HG02759 (cell line): ENCODE measurements at regions not wholly inside any gene's neighbourhood (a gene's known extent, or its start where the extent isn't known, plus 50 kb on each side); places are given as distances from the start of the nearest gene placed in this dataset.

Source experiments
- ATAC-seq: cut with Tn5 transposase; IDR thresholded peaks from one replicate; pipeline ENCODE4 v1.9.1; 2021; ENCODE audit warnings: mild to moderate bottlenecking, moderate library complexity; ENCODE audit not compliant: unreplicated experiment

DNA sequence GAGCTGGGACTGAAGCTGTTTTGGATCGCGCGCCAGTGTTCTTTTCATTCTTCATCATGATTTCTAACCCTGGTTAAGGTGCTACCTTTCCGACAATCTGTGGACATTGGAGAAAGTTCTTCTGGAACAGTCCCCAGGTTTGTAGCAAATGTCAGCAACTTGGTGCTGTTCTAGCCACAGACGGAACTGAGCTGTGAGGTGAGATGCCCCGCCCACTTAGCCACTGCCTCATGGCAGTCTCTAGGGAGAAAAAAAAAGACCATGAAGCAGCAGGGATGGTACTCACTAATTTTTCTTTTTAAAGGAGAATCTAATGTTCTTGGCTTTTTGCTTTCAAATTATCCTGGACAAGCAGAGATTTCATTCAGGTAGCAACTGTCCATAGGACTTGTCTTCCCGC lies 72.1 kb upstream of the STK32A start:
- ATAC-seq, result no peak

GRCh38 chr5:147167529-147167928 lies 67.3 kb upstream of the STK32A start:
- no peak for ATAC-seq

DNA sequence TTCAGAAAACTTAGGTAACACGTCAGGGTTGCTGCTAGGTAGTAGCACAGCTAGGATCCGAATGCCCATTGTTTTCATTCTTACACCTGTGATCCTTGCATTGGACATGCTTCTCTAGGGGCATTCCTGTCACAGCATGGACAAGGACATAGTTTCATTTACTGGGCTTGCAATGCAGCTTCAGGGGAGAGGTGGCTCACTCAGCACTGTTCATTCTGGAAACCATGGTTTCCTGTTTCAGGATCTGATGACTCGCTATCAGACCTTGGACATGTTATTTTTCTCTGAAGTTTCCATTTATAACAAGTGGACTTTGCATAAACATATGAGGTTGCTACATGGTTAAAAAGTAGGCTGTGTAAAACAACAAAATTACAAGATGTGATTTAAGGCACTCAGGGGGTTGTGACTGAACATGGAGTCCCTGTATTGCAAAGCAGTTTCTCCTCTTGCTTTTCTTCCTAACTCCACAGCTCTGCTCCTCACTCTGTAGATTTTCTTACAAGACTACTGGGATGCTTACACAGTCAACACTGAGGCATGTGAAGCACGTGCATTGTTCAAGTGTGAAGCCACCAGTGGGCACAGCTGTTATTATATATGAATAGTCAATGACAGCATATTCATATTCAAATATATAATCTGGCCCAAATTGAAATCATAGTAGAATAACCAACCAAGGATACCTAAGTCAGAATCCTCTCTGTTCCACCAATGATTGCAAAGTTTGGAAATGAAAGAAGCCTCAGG lies 66.1 kb upstream of the STK32A start:
- no peak for ATAC-seq

DNA sequence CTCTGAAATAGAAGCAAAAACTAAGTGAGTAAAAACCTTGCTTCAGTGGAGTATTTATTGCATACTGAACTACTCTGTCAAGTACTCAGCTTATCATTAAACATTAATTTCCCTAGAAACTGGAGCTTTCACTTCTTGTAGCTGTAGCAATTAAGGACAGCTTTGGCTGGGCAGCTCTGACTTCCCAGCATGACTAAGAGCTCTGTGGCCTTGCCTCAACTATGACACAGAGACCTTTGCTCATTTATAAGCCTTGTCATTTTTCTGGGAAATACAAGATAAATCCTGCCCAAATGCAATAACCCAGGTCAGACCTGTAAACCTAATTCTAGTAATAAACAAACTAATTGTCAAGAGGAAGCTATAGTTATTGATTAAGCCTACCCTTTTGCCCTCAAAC lies 65.4 kb upstream of the STK32A start:
- peak; percentile 68 for ATAC-seq

DNA sequence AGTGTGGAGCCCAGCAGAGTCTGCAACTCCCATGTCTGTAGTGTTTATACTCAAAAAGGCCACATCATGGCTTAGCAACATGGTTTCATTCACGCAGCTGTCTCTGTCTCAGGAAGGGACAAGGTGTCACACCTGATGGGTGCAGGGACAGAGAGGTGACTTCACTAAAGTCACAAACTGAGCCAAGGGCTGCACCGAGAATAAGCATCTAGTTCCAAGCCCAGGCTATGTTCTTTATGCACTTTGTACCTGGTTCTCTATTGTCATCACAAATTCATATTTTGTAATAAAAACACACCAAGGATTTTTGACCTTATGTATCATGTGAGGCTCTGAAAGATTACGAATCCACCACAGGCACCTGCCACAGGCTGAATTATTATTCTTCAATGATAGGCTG lies 64.9 kb upstream of the STK32A start:
- ATAC-seq, result peak; percentile 14

DNA sequence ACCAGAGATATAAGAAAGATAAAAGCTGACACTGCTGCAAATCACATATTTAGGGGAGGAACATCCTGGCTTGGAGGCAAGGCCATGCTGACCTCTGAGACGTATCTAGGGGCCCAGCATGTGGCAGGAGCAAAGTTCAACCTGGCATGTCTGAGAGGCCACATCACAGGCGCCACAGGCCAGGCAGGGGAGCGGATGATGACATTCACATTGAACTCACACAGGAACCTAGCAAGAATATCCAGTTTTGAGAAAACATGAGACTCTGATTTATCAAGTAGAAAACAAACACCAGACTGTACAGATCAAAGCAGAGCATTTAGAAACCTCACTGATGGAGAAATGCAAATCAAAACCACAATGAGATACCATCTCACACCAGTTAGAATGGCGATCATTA lies 64.2 kb upstream of the STK32A start:
- peak; percentile 65 for ATAC-seq

DNA sequence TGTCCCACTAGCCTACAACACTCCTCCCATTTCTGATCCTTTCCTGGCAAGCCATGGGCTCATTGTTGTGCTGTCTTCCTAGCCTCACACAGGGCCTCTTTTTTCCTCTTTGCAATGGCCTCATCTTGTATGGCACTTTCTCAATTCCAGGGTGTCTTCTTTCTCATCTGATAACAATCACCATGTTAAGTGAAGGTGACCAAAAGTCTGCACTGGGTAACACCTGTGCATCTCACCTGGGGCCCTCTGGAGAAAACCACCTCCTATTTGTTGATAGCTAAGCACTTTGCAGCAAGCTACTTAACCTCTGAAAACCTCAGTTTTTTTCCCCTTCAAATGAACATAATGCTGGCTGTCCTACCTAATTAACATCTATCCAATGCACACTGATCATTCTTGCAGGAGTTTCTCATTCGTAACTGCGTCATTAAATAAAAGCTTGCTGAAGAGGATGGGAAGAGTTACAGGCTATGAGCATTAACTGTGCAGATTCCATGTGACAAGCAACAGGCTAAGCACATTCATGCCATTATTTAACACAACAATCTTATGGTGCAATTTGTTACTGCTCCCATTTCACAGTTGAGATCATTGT lies 60.1 kb upstream of the STK32A start:
- ATAC-seq, result no peak

DNA sequence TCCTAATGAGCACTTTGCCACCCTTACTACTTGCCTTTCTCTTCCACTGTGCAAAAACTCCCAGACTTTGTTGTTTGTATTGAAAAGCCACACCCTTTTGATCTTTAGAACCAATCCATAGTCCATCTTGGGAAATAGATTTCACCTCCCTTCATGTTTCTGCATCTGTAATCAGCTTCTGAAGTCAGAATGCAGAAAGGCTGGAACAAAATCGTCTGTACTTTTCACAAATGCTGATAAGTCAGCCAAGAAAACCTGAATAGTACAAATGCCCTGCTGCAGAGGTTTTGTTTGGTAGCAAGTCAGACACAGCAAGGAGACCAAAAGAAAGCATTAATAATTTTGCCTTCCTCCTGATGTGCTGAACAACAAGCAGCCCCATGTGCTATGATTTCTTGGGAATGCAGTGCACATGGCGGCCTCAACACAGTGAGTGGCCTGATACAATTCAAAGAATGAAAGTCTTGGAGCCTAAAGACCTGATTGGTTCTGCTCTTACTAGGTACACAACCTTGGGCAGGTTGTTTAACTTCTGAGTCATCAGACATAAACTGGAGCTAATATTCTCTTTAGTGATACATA lies 59.2 kb upstream of the STK32A start:
- no peak for ATAC-seq

- ATAC-seq, result no peak
Observed at GRCh38 chr5:147176422-147176821, 58.4 kb upstream of the STK32A start.

GRCh38 chr5:147177125-147177840 lies 57.5 kb upstream of the STK32A start:
- ATAC-seq, result no peak

DNA sequence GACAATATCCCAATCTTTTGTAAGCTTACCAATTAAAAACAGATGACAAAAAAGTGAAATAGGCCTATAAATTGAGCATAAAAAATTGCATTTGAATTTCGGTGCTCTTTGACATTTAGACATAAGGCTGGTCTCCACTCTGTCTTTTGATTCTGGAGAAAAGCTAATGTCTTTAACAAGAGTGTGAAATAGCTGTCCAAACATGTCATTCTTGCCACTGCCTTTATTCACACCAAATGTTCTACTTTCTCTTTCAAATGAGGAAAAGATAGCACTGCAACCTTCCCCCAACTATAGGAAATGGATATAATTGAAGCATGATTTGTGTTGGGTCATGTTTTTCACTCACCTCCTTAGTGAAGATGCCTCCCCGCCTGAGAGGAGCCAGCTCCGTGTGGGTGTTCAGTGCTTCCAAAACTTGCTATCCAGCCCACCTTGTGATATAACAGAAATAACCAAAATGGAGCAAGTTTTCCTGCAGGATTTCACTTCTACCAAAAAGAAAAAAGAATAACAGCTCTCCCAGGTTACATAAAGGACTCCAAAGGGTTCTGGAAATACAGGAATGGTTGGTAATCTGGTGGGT lies 55.2 kb upstream of the STK32A start:
- ATAC-seq, result no peak

DNA sequence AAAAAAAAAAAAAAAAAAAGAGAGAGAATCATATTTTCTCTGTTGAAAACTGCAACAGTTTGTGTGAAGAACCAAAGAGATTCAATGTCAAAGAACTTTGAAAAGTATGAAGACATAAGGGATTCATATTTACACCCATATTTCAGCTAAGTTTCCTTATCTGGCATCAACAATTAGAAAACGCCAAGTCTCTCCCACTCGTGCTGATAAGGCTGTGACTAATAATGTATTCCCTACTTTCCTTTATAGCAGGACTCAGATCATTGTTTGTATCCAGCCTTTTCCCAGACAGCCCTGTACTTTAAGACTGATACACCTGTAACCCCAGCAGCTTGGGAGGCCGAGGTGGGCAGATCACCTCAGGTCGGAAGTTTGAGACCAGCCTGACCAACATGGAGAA lies 54.1 kb upstream of the STK32A start:
- ATAC-seq, result no peak
